ENCODE measurements at regions not wholly inside any gene's neighbourhood (a gene's known extent, or its start where the extent isn't known, plus 50 kb on each side); places are given as distances from the start of the nearest gene placed in this dataset.

DNA sequence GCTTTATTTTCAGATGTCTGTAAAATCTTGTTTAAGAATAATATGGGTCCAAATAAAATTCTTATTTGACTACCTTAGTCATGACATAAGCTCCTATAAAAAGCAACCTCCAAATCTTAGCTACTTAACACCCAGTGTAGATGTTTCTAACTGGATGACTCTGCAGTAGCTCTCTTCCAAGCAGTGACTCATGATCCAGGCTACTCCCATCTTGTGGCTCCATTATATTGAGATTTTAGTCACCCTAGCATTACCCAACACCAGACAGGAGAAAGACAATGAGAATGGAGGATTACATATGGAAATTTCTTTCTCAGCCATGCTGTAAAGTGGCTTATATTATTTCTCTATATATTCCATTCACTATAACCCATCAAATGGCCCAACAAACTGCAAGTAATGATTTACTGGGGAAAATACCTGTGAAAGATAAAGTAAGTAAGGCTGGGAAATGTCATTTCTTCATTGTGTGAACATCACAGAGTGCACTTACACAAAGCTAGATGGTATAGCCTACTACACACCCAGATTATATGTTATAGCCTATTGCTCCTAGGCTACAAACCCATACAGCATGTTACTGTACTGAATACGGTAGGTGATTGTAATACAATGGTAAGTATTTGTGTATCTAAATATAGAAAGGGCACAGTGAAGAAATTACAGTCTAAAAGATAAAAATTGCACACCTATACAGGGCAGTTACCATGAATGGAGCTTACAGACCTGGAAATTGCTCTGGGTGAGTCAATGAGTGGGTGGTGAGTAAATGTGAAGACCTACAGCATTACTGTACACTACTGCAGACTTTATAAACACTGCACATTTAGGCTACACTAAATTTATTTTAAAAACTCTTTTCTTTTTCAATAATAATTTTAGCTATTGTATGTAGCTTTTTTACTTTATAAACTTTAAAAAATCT, 163.2 kb downstream of the DYRK2 start:
- Mint-ChIP-seq H3K27me3 (peaks cover 3% of the 10 kb centered on the region), H3K9me3 (peaks cover 6% of the 10 kb centered on the region), H3K4me1 (no peaks in the 10 kb centered on the region), H3K36me3 (ENCODE audit: low read depth) (peaks cover 4% of the 10 kb centered on the region), H3K4me3 (no peak overlapping the region), H3K27ac (no peak overlapping the region)
- ChIA-PET CTCF (no interaction called here), POLR2A (no interaction called here)
- ATAC-seq (ENCODE audit: low read depth) (no peak), DNase-seq (no peak)
- intact Hi-C loops (cut with micrococcal nuclease), result loop anchor here (10.0 kb wide), 1 partner anchor 53 kb away; no protein-coding TSS in a partner anchor
- TF ChIP-seq, protein P1, sequence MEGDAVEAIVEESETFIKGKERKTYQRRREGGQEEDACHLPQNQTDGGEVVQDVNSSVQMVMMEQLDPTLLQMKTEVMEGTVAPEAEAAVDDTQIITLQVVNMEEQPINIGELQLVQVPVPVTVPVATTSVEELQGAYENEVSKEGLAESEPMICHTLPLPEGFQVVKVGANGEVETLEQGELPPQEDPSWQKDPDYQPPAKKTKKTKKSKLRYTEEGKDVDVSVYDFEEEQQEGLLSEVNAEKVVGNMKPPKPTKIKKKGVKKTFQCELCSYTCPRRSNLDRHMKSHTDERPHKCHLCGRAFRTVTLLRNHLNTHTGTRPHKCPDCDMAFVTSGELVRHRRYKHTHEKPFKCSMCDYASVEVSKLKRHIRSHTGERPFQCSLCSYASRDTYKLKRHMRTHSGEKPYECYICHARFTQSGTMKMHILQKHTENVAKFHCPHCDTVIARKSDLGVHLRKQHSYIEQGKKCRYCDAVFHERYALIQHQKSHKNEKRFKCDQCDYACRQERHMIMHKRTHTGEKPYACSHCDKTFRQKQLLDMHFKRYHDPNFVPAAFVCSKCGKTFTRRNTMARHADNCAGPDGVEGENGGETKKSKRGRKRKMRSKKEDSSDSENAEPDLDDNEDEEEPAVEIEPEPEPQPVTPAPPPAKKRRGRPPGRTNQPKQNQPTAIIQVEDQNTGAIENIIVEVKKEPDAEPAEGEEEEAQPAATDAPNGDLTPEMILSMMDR (IDR thresholded peaks at IDR 0.05), result no peak

DNA sequence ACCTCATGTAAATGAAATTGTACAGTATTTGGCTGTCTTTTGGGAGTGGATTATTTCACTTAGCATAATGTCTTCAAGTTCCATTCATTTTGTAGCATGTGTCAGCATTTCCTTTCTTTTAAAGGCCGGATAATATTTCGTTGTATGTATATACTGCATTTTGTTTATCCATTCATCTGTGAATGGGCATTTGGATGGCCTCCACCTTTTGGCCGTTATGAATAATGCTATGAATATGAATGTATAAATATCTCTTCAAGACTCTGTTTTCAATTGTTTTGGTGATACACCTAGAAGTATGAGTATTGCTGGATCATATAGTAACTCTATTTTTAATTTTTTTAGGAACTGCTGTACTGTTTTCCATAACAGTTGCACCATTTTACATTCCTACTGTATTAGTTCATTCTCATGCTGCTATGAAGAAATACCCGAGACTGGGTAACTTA, 164.9 kb downstream of the DYRK2 start:
- Mint-ChIP-seq H3K36me3 (ENCODE audit: low read depth) (peaks cover 4% of the 10 kb centered on the region), H3K4me3 (no peak overlapping the region), H3K27me3 (peaks cover 3% of the 10 kb centered on the region), H3K27ac (no peak overlapping the region), H3K9me3 (peaks cover 8% of the 10 kb centered on the region), H3K4me1 (no peaks in the 10 kb centered on the region)
- CTCF ChIA-PET, result no interaction called here
- TF ChIP-seq, protein P1 (IDR thresholded peaks at IDR 0.05), result no peak
- intact Hi-C loops (cut with micrococcal nuclease), result loop anchor here (10.0 kb wide), 1 partner anchor 51 kb away; no protein-coding TSS in a partner anchor
- POLR2A ChIA-PET, result no interaction called here
- no peak for DNase-seq
- ATAC-seq (ENCODE audit: low read depth), result no peak

DNA sequence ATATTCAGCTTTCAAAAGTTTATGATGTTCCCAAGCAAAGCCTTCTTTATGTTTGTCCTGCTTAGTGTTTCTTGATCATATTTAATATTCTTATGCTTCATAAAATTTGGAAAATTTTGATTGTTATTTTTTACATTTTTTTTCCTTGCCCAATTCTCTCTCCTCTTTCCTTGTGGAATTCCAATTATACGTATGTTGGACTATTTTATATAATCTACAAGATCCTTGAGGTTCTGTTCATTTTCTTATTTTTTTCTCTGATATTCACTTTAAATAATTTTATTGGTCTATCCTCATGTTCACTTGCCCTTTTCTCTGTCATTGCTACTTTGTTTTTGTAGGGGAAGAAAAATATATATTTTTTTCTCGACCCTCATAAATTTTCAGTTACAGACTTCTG, 167.7 kb downstream of the DYRK2 start:
- peaks cover 8% of the 10 kb centered on the region for H3K9me3 Mint-ChIP-seq
- ATAC-seq (ENCODE audit: low read depth), result no peak
- CTCF ChIA-PET, result no interaction called here
- H3K4me1 Mint-ChIP-seq, result no peaks in the 10 kb centered on the region
- DNase-seq, result no peak
- intact Hi-C loops (cut with micrococcal nuclease), result loop anchor here (10.0 kb wide), 1 partner anchor 49 kb away; no protein-coding TSS in a partner anchor
- H3K36me3 Mint-ChIP-seq (ENCODE audit: low read depth), result peaks cover 4% of the 10 kb centered on the region
- no peak overlapping the region for H3K27ac Mint-ChIP-seq
- H3K4me3 Mint-ChIP-seq, result no peak overlapping the region
- POLR2A ChIA-PET, result no interaction called here
- H3K27me3 Mint-ChIP-seq, result no peaks in the 10 kb centered on the region
- TF ChIP-seq, protein P1 (IDR thresholded peaks at IDR 0.05), result no peak

DNA sequence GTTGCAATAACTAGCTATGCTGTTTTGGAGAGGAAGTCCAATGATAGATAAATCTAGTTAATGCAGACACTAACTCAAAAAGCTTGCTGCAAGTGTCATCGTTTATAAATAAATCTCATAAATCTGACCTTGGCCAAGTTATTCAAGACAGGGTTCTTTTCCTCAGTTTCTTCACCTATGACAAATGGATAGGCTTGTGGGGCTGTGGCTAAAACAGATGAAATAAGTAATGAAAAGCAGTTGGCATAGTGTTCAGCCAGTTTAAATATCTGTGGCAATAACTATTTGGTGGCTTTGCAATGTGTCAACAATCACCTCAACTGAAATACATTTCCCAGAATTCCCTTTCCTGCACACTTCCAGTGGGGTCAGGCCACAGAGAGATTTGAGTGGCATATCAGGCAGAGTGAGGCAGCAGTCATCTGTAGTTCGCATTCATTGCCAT, 169.9 kb downstream of the DYRK2 start:
- H3K4me1 Mint-ChIP-seq, result no peaks in the 10 kb centered on the region
- TF ChIP-seq, protein P1 (IDR thresholded peaks at IDR 0.05), result no peak
- ChIA-PET CTCF (no interaction called here), POLR2A (no interaction called here)
- peaks cover 2% of the 10 kb centered on the region for H3K27me3 Mint-ChIP-seq
- peaks cover 8% of the 10 kb centered on the region for H3K9me3 Mint-ChIP-seq
- H3K4me3 Mint-ChIP-seq, result no peak overlapping the region
- H3K36me3 Mint-ChIP-seq (ENCODE audit: low read depth), result peaks cover 4% of the 10 kb centered on the region
- H3K27ac Mint-ChIP-seq, result no peak overlapping the region
- DNase-seq (no peak), ATAC-seq (ENCODE audit: low read depth) (no peak)
- intact Hi-C loops (cut with micrococcal nuclease), result loop anchor here (10.0 kb wide), 1 partner anchor 46 kb away; no protein-coding TSS in a partner anchor

DNA sequence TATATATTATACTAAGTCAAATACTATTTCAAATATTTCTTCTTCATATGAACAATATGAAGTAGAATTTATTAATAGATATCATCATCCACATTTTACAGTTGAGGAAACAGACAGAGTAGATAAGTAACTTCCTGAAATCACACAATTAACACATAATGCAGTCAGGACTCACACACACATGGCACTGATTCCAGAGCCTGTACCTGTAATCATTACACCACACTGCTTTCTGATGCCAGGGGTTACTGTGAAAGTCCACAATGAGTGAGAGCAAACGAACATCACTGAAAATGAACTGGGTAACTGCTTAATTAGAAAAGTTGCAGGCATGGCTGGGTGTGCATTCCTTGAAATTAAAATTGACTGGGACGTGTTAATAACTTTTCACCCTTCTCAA, 169.3 kb upstream of the IFNG-AS1 start:
- no peaks in the 10 kb centered on the region for H3K4me1 Mint-ChIP-seq
- ATAC-seq (ENCODE audit: low read depth) (no peak), DNase-seq (no peak)
- peaks cover 2% of the 10 kb centered on the region for H3K27me3 Mint-ChIP-seq
- intact Hi-C loops (cut with micrococcal nuclease), result loop anchor here (10.0 kb wide), 1 partner anchor 45 kb away; no protein-coding TSS in a partner anchor
- H3K27ac Mint-ChIP-seq, result no peak overlapping the region
- ChIA-PET POLR2A (no interaction called here), CTCF (no interaction called here)
- H3K36me3 Mint-ChIP-seq (ENCODE audit: low read depth), result peaks cover 4% of the 10 kb centered on the region
- H3K9me3 Mint-ChIP-seq, result peaks cover 8% of the 10 kb centered on the region
- H3K4me3 Mint-ChIP-seq, result no peak overlapping the region
- TF ChIP-seq, protein P1 (IDR thresholded peaks at IDR 0.05), result no peak

All from activated B cell treated with CpG ODN at 0.5 μM for 24 hours (primary cell).